ENCODE measurements at regions not wholly inside any gene's neighbourhood (a gene's known extent, or its start where the extent isn't known, plus 50 kb on each side); places are given as distances from the start of the nearest gene placed in this dataset.

GRCh38 chr13:84032116-84032515 is 149.8 kb upstream of the SLITRK1 start:
- H3K27me3 ChIP-seq: no peaks in the 10 kb centered on the region
- H3K4me1 ChIP-seq: no peaks in the 10 kb centered on the region
- no peaks in the 10 kb centered on the region for H3K9me3 ChIP-seq
- no peak overlapping the region for H3K4me3 ChIP-seq (ENCODE audit: low read depth, low read length)
- no peak for TF ChIP-seq CTCF (IDR thresholded peaks at IDR 0.05; ENCODE audit: low read depth, low read length)
- H3K36me3 ChIP-seq: no peaks in the 10 kb centered on the region
- DNase-seq: no peak

DNA sequence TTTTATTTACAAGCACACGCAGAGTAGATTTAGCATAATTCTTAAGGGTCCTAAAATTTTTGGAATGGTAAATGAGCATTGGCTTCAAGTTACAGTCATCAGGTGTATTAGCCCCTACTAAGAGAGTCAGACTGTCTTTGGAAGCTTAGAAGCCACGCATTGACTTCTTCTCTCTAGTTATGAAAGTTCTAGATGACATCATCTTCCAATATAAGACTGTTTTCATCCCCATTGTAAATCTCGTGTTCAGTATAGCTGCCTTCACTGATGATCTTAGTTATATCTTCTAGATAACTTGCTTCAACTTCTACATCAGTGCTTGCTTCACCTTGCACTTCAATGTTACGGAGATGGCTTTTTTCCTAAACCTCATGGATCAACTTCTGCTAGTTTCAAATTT is 148.8 kb upstream of the SLITRK1 start:
- no peaks in the 10 kb centered on the region for H3K4me1 ChIP-seq
- no peaks in the 10 kb centered on the region for H3K36me3 ChIP-seq
- no peaks in the 10 kb centered on the region for H3K9me3 ChIP-seq
- no peak for DNase-seq
- H3K4me3 ChIP-seq (ENCODE audit: low read depth, low read length): no peak overlapping the region
- no peaks in the 10 kb centered on the region for H3K27me3 ChIP-seq
- no peak for TF ChIP-seq CTCF (IDR thresholded peaks at IDR 0.05; ENCODE audit: low read depth, low read length)

- Histone ChIP-seq H3K36me3 (no peaks in the 10 kb centered on the region; the same call in 1 of the 2 replicates), H3K4me1 (no peaks in the 10 kb centered on the region), H3K9me3 (no peaks in the 10 kb centered on the region), H3K27me3 (no peaks in the 10 kb centered on the region), H3K4me3 (ENCODE audit: low read depth, low read length) (no peak overlapping the region)
- no peak for TF ChIP-seq CTCF (IDR thresholded peaks at IDR 0.05; ENCODE audit: low read depth, low read length)
- DNase-seq: no peak
Measured at GRCh38 chr13:84029396-84029795, 147.1 kb upstream of the SLITRK1 start.

DNA sequence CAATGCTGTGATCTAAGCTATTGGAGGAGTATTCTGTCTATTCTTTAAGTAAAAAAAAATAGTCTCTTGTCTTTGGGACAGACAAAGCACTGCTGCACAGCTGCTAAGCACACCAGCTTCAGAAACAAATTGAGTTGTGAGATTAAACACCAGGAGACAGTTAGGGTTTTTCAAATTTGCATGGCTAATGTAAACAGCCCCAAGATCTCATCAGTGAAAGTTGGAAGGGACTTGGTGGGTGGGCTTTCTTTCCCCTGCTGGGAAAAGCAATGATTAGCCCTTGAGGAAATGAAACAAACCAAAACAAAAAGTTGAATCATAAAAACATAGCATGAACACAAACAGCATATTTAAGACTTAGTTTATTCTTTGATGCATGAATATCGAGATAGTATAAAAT is 143.6 kb upstream of the SLITRK1 start:
- TF ChIP-seq CTCF (IDR thresholded peaks at IDR 0.05; ENCODE audit: low read depth, low read length): no peak
- no peak for DNase-seq
- Histone ChIP-seq H3K9me3 (no peaks in the 10 kb centered on the region), H3K4me1 (no peaks in the 10 kb centered on the region; the same call in 1 of the 2 replicates), H3K27me3 (no peaks in the 10 kb centered on the region), H3K4me3 (ENCODE audit: low read depth, low read length) (no peak overlapping the region), H3K36me3 (no peaks in the 10 kb centered on the region; the same call in 1 of the 2 replicates)

GRCh38 chr13:83996415-83996814 is 114.1 kb upstream of the SLITRK1 start:
- DNase-seq: no peak
- H3K9me3 ChIP-seq: no peaks in the 10 kb centered on the region
- H3K27me3 ChIP-seq: no peaks in the 10 kb centered on the region
- no peaks in the 10 kb centered on the region for H3K4me1 ChIP-seq
- TF ChIP-seq CTCF (IDR thresholded peaks at IDR 0.05; ENCODE audit: low read depth, low read length): no peak
- H3K4me3 ChIP-seq (ENCODE audit: low read depth, low read length): no peak overlapping the region
- H3K36me3 ChIP-seq: no peaks in the 10 kb centered on the region

GRCh38 chr13:83995930-83996329 is 113.7 kb upstream of the SLITRK1 start:
- TF ChIP-seq CTCF (IDR thresholded peaks at IDR 0.05; ENCODE audit: low read depth, low read length): no peak
- no peaks in the 10 kb centered on the region for H3K4me1 ChIP-seq
- H3K4me3 ChIP-seq (ENCODE audit: low read depth, low read length): no peak overlapping the region
- no peaks in the 10 kb centered on the region for H3K36me3 ChIP-seq
- H3K27me3 ChIP-seq: no peaks in the 10 kb centered on the region
- DNase-seq: no peak
- no peaks in the 10 kb centered on the region for H3K9me3 ChIP-seq

All from BE2C (cell line).